Left ventricle myocardium superior (tissue), 1 donor: ENCODE measurements at regions not wholly inside any gene's neighbourhood (a gene's known extent, or its start where the extent isn't known, plus 50 kb on each side); places are given as distances from the start of the nearest gene placed in this dataset.
A peak's percentile ranks its signal among the peaks of the same experiment; 100 is the strongest.
"Not testable (repeated sequence)": the region's sequence is repeated elsewhere in the genome, so short reads cannot be mapped to it uniquely, and the experiment has no call there.

Experiments used
- ATAC-seq: fragments of 200-7000 bp; cut with Tn5 transposase; one replicate; pipeline ENCODE4 v1.9.1; 2020; ENCODE audit warnings: mild to moderate bottlenecking, moderate library complexity
- DNase-seq: peaks from one replicate; pipeline ENCODE4 v3.0.0-alpha.2; 2020
- intact Hi-C: fragments of 100-400 bp; cut with micrococcal nuclease; formaldehyde crosslinking; loops from one replicate; pipeline ENCODE4 v1.11.0; 2022
- donor health status: DM: no; HTN: yes; CAD: no; lungs with severe emphysema.

- ATAC-seq (no peak), DNase-seq (no peak)
- intact Hi-C loops: no loop called here
These were observed 81.0 kb upstream of the ASB18 start for GRCh38 chr2:236345081-236345714.

- intact Hi-C loops: no loop called here
- ATAC-seq: no peak
These were observed 82.2 kb upstream of the ASB18 start for GRCh38 chr2:236346366-236346765.

GRCh38 chr2:236348279-236348678 lies 84.1 kb upstream of the ASB18 start:
- ATAC-seq (no peak), DNase-seq (no peak)
- intact Hi-C loops: no loop called here

More at GRCh38 chr2:236346366-236346765, 82.2 kb upstream of the ASB18 start:
- no peak for DNase-seq

GRCh38 chr2:236348976-236349375 lies 84.8 kb upstream of the ASB18 start:
- DNase-seq (no peak), ATAC-seq (no peak)
- intact Hi-C loops: no loop called here

- no peak for ATAC-seq
- intact Hi-C loops: loop anchor here (5.0 kb wide), 1 partner anchor 712 kb away; no protein-coding TSS in a partner anchor
- no peak for DNase-seq
These were observed 86.2 kb upstream of the ASB18 start for GRCh38 chr2:236350426-236350825.

GRCh38 chr2:236351966-236352525 lies 87.8 kb upstream of the ASB18 start:
- no peak for ATAC-seq
- DNase-seq: no peak
- intact Hi-C loops: loop anchor here (5.0 kb wide), 1 partner anchor 710 kb away; no protein-coding TSS in a partner anchor

- intact Hi-C loops: loop anchor here (5.0 kb wide), 1 partner anchor 709 kb away; no protein-coding TSS in a partner anchor
- DNase-seq (no peak), ATAC-seq (peak; percentile 45)
These were observed 88.8 kb upstream of the ASB18 start for GRCh38 chr2:236352761-236353593.

- intact Hi-C loops: loop anchor here (5.0 kb wide), 1 partner anchor 709 kb away; no protein-coding TSS in a partner anchor
- no peak for DNase-seq
These were observed 89.4 kb upstream of the ASB18 start for GRCh38 chr2:236353594-236353942.

GRCh38 chr2:236354056-236354940 lies 90.1 kb upstream of the ASB18 start:
- DNase-seq (no peak), ATAC-seq (no peak)
- intact Hi-C loops: loop anchor here (5.0 kb wide), 1 partner anchor 708 kb away; no protein-coding TSS in a partner anchor

More at GRCh38 chr2:236353594-236353942, 89.4 kb upstream of the ASB18 start:
- ATAC-seq: no peak

- ATAC-seq (no peak), DNase-seq (no peak)
- intact Hi-C loops: loop anchor here (5.0 kb wide), 1 partner anchor 707 kb away; no protein-coding TSS in a partner anchor
These were observed 90.9 kb upstream of the ASB18 start for GRCh38 chr2:236354973-236355595.

GRCh38 chr2:236355911-236356310 lies 91.7 kb upstream of the ASB18 start:
- DNase-seq: no peak
- intact Hi-C loops: no loop called here
- ATAC-seq: no peak

GRCh38 chr2:236356321-236356720 lies 92.1 kb upstream of the ASB18 start:
- ATAC-seq, intact Hi-C loops, DNase-seq: not testable (repeated sequence)

- ATAC-seq, intact Hi-C loops, DNase-seq: not testable (repeated sequence)
These were observed 94.3 kb upstream of the ASB18 start for GRCh38 chr2:236358482-236358881.

- intact Hi-C loops: no loop called here
- DNase-seq (no peak), ATAC-seq (no peak)
These were observed 95.3 kb upstream of the ASB18 start for GRCh38 chr2:236359426-236360045.

GRCh38 chr2:236360496-236360895 lies 96.3 kb upstream of the ASB18 start:
- intact Hi-C loops: no loop called here
- DNase-seq (no peak), ATAC-seq (peak; percentile 45)

- ATAC-seq (peak; percentile 74), DNase-seq (no peak)
- intact Hi-C loops: no loop called here
These were observed 99.6 kb upstream of the ASB18 start for GRCh38 chr2:236363711-236364277.

- intact Hi-C loops: no loop called here
- ATAC-seq: no peak
- DNase-seq: no peak
These were observed 101.2 kb upstream of the ASB18 start for GRCh38 chr2:236365258-236366048.
